NCI-H1436 (cell line): ENCODE measurements at regions not wholly inside any gene's neighbourhood (a gene's known extent, or its start where the extent isn't known, plus 50 kb on each side); places are given as distances from the start of the nearest gene placed in this dataset.

ENCODE experiments used
- DNase-seq: peaks from one replicate; lab custom pipeline; 2025; lab: John Stamatoyannopoulos, UW

DNA sequence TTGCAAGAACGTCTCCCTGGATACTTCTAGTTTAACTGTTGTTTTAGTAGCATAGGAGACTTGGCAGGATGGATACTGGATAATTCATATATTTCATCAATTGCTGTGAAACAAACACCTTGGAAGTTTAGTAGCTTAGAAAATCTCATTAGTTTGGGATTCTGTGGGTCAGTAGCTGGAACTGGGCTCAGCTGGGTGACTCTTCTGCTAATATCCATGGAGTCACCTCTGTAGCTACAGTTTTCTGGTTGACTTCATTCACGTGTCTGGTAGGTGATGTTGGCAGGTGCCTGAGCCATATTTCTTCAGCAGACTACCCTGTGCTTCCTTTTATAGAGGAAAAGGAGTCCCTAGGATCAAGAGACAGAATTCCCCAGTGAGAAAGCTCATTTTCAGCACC lies 208.9 kb upstream of the PFKP start:
- DNase-seq, result no peak

DNA sequence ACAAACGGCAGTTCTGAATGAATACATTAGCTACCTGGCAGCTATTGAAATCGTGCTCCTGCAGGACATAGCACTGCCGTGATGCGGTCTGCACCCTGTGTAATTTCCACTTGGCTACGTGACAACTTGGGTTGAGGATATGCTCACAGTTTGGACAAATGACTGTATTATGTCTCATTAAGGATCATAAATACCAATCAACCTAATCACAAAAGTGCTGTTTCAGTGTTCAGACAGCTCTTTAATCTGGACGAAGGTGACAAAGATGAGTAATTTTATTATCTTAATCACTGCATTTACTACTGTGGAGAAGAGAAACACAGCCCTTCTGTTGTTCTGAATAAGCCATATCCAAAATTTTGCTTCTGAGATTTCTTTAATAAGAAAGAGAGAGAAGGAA lies 210.8 kb upstream of the PFKP start:
- DNase-seq, result peak; percentile 9

DNA sequence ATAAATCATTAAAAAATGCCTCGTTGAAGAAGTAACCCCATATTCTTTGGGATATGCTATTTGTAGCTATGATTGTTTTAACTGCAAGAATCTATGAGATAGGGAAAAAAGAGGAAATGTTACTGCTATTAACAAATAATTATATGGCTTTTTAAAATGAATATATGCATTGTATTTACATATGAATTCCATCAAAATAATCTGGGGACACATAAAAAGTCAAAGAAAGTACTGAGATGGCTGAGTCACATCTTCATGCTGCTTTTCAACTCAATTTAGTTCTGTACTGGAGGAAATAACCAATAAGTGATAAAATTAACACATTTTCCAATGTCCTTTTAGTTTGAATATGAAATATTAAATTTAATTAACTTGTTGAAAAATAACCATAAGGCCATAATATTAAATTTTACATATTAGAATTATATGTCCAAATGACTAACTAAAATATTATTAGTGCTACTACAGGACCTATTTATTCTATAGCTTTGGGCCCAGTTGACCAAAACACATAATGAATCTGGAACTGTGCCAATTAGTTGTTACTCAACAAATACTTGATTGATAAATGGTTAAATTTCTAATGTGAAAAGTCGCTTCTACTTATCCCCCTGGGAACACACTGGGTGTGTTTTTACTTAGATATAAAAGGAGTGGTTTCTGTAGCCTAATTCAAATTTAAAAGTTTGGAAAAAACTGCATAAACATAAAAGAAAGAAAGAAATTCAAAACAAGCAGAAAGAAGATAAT lies 214.6 kb upstream of the PFKP start:
- DNase-seq, result no peak

DNA sequence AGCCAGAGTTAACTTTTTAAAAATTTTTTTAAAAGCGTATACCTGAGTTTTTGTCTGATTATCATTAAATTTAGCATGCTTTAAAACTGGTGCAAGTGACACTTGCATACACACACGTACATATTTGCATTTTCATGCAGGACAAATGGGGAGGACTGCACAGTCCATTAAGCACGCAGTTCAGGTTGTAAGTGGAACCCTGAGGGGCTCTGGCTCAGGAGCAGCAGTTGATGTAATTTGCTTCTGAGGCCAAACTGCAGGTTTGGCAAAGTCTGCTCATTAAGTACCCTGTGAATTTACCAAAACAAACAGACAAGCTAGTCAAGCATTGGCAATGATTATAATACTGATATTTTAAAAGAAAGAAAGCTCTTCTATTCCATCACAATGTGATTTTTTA lies 215.8 kb upstream of the PFKP start:
- DNase-seq, result peak; percentile 14

DNA sequence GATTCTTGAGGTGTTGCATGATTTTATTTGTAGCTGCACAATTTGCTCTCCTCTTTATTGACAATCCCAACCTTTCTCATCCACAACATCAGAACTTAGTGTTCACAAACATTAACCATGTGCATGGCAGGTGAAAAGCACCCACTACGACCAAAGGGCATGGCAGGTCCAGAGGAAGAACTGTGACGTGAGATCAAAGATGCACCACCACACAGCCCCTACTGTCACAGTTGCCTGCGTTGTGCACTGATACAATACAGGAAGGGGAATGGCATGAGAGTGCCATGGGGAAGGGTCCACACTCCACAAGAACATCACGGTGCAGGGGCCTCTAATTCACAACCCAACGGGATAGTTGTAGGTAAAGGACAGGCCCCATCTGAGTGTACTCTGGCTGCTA lies 217.1 kb upstream of the PFKP start:
- DNase-seq, result no peak

DNA sequence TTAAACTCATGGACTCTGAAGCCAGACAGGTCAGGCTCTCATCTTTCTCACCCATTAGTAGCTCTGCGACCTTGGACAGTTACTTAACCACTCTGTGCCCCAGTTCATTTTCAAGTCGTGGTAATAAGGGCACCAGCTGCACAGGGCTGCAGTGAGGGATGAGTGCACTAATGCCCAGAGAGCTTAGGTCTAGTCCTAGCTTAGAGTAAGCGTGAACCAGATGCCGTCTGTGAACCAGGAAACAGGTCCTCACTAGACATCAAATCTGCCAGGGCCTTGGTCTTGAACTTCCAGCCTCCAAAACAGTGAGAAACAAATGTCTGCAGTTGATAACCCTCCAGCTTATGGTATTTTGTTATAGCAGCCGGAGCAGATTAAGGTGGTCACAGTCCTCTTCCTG lies 222.4 kb upstream of the PFKP start:
- DNase-seq, result no peak

DNA sequence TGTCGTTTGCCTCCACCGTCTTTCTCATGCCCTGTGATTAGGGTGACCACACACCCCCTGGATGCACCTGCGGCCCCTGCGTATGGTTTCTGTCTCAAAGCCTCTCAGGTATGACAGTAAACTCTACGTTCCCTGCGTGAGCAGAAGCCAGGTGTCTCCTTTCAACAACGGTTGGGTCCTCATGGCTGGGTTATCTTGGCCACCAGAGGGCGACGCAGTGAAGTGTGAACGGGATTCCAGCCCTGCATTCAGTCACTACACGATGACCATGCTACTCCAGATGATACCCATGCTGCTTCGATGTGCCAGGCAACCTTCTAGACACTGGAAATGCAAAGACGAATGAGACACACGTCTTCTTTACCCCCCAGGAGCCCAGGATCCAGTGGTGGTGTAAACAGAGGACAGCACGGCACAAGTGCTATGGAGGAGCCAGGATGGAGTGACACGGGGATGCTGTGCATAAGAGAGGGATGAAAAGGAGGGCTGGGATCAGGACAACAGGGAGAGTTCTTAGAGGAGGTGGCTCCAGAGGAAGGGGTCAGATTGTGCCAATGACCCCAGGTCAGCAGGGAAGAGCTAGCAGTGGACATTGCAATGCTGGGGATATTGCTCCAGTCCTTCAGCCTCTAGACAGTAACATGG lies 228.1 kb upstream of the PFKP start:
- no peak for DNase-seq

DNA sequence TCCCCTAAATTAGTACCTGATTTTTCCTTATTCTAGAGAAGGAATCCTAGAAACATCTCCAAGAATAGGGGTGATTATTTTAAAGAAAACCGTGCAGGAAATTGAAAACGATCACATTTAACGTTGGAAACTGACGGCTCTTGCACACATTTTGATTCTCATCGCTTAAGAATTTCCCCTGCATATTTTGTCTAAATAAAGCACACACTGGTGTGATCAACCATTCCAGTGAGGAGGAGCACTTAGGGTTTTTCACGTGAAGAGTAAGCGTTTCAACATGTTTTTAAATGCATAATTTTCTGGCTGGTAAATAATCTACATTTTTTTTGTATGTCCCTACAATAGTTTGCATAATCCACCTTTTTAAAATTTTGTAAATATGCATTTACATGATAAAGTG lies 229.7 kb upstream of the PFKP start:
- no peak for DNase-seq

DNA sequence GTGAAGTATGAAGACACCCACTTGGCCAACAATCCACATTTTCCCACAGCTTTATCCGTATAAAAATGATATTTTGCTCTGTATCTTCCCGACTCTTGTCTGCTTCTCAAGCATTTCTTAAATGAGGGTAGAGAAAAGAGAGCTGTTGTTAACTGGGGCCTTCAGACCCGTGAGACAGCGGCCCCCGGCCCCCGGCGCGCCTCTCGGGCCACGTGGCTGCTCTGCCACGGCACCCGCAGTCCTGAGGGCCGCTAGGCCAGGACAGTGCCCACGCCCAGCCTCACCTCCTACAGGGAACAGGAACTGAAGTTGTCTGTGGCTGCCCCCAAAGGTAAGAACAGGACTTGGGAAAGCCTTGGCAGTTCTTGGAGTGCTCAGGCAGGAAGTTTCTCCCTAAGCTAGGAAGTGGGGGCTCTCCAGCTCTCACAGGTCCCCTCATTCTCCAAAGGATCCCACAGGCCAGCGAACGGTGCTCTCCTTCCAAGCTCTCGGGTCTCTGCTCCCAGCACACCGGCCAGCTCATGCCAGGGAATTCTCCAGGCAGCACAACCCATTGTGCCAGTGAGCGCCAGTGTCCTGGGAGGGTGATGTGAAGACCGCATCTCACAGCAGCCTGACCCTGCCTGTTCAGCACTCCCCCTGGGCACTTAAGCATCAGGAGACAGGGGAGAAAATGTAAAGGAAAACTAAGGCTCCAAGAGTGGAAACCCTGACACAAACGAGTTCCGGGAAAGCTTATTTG lies 230.3 kb upstream of the PFKP start:
- DNase-seq, result no peak

DNA sequence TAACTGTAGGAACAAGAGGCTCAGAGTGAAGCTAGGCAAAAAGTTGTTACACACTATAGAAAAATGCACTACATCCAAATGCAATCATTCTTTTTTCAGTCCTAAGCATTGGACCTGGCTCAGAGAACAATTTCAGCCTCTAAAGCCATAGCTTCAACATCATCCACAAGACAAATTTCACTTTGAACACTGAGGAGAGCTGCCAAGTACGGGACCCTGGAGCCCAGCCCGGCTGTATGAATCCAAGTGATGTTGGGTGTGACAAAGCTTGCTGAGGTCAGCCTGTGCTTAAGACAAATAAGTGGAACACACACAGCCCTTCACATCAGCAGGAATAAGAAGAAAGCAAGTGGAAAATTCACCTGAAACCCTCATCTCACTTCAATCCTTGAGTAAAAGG lies 233.1 kb upstream of the PFKP start:
- DNase-seq, result no peak

DNA sequence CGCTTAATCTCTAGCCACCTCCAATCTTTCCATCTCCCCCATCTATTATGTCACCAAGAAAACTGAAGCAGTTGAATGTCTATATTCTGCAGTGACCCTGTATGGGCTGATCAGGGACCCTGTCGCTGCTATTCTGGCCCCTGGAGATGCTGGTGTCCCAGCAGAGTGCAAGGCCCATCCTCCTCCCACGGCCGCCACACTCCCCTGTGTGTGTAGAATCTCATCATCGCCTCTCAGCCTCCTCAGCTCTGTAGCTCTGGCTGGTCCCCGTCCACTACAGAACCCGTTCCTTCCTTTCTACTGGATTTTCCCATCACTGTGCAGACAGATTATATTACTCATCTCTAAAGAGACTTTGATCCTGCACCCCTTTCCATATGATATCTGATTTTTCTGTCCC lies 235.8 kb upstream of the PFKP start:
- DNase-seq, result no peak

DNA sequence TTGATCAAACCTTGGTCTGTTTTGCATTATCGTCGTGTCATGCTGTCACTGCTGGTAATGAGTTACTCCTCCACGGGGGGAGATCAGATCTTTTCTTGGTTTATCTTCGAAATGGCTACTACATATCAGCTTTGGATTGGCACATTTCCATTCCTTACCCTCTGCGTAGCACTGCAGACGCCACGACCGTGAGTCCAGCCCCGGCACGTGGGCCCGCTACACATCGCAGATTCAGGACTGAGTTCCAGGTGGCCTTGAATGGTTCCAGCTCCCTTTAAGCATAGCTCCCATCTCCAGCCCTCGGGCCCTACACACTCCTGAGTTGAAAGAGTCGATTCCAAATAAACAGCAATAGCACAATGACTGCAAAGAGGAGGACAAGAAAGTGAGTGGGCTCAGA lies 238.6 kb upstream of the PFKP start:
- DNase-seq, result no peak

DNA sequence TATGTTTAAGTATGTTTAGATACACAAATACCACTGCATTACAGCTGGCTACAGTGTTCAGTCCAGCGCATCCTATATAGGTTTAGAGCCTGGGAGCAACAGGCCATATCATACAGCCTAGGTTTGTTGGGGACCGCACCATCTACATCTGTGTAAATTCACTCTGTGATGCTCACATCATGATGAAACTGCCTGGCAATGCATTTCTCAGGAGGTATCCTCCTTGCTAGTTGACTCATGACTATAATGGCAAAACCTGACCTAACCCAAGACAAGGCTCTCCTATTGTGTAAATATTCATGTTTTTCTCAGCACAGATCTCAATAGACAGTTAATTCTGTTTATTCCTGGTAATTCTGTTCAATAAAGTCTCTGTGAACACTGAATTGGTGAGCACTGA lies 240.7 kb upstream of the PFKP start:
- no peak for DNase-seq

DNA sequence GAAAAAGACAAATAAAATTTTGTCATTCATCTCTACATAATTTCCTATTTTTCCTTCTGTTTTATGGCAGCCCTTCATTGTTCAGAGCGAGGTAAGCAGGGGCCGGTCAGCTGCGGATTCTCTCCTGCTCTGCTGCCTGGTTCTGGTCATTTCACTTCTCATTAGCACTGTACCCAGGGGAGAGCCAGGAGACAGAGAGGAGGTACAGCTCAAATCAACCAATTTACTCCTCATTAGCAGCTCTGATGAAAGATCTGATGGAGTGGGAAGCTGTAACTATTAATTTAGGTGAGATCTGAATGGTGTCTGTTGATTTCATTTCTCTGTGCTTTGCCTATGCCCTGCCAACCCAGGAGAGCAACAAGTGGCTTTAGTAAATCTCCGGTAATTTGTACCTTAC lies 241.5 kb upstream of the PFKP start:
- DNase-seq, result no peak

DNA sequence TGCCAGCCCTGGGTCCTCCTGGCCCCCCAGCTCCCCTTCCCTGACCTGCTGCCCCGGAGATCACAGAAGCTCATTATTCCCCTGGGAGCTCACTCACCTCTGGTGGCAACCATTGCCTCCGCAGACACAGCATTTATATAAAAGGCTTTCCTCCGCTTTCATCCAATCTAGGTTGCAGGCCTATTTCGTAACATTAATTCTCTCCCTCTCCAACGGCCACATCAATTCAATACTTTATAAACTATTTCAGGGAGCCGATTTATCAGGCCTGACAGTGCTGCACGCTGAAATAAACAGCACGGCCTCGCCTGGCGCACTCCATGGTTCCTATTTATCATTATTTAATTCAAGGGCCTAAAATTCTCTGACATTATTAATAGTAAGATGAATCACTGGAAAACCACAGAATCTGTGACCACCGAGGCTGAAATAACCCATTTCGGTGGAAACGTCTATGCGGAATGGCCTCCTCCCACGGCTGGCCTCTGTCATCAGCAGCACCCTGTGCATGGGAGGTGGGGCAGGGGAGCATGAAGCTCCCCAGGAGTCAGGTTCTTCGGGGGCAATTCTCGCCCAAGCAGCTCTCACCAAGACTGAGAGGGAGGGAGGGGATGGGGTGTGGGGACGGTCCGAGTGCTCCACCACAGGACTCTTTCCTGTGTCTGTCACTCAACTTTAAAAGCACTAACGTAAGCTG lies 249.3 kb upstream of the PFKP start:
- no peak for DNase-seq

DNA sequence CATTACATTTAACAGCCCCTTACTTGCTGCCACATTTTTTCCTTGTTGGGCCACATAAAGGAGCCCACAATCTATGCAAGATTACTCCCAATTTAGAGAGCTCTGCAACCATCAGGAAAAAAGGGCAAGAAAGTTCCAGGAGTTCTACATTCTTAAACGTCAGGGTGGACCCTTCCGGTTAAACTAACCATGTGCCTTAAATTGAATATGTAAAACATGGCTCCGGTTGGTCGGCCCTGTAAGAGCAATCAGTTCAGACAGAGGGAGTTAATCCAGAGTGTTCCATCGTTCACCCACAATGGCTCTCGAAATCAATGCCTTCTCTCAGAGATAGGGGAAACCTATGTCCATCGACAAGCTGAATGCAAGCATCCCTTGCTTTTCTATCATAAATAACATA lies 253.7 kb upstream of the PFKP start:
- no peak for DNase-seq

DNA sequence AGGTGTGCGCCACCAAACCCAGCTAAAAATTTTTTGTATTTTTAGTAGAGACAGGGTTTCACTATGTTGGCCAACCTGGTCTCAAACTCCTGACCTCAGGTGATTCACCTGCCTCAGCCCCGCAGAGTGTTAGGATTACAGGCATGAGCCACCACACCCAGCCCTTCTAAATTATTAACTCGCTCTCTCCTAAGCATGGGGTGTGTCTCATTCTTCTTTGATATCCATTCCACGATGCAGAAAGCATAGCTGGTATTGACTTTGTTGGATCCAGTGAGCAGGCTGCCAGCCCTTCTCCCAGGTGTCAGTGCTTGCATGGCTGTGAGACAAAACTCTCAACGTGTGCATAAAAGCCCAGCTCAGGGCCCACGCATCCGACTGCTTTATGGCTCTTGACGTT lies 254.1 kb upstream of the PFKP start:
- no peak for DNase-seq

DNA sequence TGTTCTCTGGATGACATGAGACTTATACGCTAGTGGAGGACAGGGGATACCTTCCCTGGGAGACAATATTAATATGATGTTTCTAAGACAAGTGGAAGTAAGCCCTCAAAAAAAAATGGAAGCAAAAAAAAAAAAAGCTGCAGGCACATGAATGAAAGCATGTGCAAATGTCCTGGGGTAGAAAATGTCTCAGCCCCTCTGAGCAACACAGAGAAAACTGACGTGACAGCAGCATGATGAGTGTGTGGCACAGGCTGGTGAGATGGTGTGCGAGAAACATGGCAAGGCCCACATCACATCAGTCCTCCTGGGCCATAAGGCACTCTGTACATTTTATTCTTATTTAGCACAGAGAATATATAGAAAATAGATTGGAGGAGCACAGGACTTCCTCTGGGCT lies 254.7 kb upstream of the PFKP start:
- no peak for DNase-seq

DNA sequence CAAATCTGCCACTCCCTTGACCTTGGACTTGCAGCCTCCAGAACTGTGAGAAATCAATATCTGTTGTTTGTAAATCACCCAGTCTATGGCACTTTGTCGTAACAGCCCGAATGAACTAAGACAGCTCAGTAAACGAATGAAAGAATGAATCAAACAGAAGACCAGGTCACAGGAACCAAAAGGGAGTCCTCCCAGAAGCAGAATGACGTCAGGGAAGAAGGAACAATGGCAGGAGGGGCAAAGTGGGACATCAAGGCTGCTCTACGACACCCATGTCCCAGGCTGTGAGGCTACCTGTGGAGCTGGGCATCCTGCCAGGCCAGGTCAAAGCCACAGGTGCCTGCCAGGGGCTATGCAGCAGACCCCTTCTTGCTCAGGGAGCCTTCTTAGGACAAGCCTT lies 267.2 kb upstream of the PFKP start:
- DNase-seq, result no peak

DNA sequence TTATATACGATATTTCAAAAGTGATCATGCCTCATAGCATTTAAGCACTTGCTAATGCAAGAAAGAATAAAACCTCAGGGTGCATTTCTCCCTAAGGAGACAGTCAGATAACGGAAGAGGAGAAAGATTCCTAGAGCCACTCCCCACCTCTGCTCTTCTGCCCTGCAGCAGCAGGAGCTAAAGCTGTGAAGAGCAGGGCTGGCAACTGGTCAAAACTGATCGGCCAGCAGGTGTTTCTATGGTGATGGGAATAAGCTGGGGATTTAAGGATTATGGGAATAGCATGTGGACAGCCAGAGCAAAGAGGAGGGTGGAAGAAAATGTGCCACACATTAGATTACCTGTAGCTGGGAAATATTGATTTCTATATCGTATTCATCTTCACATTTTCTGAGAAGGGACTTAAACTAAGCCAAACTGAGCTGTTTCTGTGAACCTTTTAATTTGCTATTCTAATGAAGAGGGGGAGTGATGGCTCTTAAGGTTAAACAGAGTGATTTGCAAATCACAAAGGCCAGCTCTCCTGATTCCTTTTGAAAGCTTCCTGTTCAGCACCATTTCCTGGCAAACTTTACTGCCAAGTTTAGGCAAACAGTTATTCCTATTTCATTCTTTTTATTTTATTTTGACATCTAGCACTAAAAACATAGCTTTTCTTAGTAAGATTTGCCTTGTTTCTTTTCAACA lies 268.9 kb upstream of the PFKP start:
- no peak for DNase-seq

DNA sequence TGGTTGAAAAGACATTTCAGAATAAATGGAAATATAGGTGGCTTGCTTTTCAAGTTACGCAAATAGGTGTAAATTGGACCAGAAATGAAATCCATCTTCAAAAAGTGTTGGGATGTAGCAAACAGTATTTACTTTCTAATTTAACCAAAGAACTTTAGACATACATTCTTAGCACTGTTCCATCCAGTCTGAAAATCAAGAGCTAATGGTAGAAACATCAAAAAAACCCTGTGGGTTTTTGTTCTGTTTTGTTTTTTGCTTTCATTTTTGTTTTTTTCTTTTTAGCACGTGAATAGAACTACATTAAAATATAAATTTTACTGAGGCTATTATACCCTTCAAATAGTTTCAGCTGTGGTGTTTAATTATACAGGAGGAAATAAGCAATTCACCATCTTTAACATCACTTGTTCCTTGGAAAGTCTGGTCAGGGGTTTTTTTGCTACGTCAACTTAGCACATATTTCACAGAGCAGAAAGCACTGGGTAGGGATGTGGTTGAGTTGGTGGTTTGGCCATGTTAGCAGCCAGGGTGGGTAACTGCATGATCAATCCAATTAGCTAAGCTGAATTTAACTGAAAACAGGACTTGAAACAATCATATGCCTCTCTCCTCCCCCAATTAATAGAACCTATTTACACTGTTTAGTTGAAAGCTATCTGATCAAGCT lies 275.4 kb upstream of the PFKP start:
- DNase-seq, result no peak
